ENCODE measurements at regions not wholly inside any gene's neighbourhood (a gene's known extent, or its start where the extent isn't known, plus 50 kb on each side); places are given as distances from the start of the nearest gene placed in this dataset.

DNA sequence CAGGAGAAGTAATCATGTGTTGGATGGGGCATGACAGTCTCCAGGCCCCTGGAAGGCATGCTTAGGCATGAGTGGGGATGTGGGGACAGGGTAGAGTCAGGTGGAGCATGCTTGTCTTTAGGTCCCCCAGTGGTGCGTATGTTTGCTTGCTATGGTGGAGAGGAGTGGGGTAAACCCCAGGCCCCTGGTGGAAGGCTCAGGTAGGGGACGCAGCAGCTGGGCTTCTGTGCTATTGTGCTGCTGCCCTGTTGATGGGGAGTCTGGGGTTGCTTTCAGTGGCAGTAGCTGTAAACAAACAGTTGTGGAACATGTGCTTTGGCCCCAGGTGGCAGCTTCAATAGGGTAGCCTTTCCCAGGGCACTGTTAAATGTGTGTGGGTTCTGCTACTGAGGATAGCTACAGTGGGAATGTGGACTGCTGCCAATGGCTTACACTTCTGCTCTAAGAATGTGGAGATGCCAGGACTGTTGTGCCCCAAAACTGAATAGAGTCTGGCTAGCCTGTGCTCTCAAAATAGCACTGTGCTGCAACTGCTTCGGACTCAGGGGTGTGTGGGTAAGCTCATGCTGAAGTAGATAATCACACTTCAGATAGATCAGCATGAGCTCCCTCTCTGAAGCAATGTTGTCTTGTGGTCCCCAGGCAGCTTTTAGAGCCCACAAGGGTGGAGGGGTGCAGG is 1257.3 kb downstream of the DIAPH3 start:
- no peak overlapping the region for H2BK5ac ChIP-seq (ENCODE audit: insufficient read length, low read length)
- no peak overlapping the region for H3K23ac ChIP-seq (ENCODE audit: insufficient read length, low read depth, low read length)
- TF ChIP-seq, protein P1, sequence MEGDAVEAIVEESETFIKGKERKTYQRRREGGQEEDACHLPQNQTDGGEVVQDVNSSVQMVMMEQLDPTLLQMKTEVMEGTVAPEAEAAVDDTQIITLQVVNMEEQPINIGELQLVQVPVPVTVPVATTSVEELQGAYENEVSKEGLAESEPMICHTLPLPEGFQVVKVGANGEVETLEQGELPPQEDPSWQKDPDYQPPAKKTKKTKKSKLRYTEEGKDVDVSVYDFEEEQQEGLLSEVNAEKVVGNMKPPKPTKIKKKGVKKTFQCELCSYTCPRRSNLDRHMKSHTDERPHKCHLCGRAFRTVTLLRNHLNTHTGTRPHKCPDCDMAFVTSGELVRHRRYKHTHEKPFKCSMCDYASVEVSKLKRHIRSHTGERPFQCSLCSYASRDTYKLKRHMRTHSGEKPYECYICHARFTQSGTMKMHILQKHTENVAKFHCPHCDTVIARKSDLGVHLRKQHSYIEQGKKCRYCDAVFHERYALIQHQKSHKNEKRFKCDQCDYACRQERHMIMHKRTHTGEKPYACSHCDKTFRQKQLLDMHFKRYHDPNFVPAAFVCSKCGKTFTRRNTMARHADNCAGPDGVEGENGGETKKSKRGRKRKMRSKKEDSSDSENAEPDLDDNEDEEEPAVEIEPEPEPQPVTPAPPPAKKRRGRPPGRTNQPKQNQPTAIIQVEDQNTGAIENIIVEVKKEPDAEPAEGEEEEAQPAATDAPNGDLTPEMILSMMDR (conservative IDR thresholded peaks at IDR 0.05), result no peak
- no peak overlapping the region for H2BK120ac ChIP-seq (ENCODE audit: low read depth, low read length, poor library complexity, severe bottlenecking)
- no peaks in the 10 kb centered on the region for H4K20me1 ChIP-seq (ENCODE audit: control insufficient read depth, insufficient read depth, insufficient read length)
- no peaks in the 10 kb centered on the region for H3K79me2 ChIP-seq (ENCODE audit: insufficient read depth, low read length)
- H4K91ac ChIP-seq (ENCODE audit: insufficient read length, low read depth, low read length), result no peak overlapping the region
- no peak overlapping the region for H3K9ac ChIP-seq (ENCODE audit: extremely low read depth, insufficient read length, low read length)
- no peak overlapping the region for H2BK12ac ChIP-seq (ENCODE audit: insufficient read length, low read depth, low read length)
- no peak overlapping the region for H3K18ac ChIP-seq (ENCODE audit: insufficient read length, low read depth, low read length)
- peak; percentile 31 for DNase-seq
- no peak overlapping the region for H3T11ph ChIP-seq (ENCODE audit: low read length)
- no peak overlapping the region for H4K8ac ChIP-seq (replicated peaks; ENCODE audit: insufficient read length, low read depth, low read length)
- no peaks in the 10 kb centered on the region for H3K4me1 ChIP-seq (ENCODE audit: insufficient read depth, low read length)
- Mint-ChIP-seq H3K9me3 (no peaks in the 10 kb centered on the region; a peak in 1 of 5 replicates), H3K27me3 (ENCODE audit: low read depth) (no peaks in the 10 kb centered on the region), H3K27ac (no peak overlapping the region; a peak in 1 of 7 replicates), H3K4me1 (no peaks in the 10 kb centered on the region), H3K36me3 (ENCODE audit: insufficient read depth in 1 of 3, low read depth in 3 of 3) (no peaks in the 10 kb centered on the region; a peak in 1 of 7 replicates), H3K4me3 (no peak overlapping the region)
- H3K27me3 ChIP-seq (ENCODE audit: insufficient read depth, low read length), result no peaks in the 10 kb centered on the region
- H2AFZ ChIP-seq (ENCODE audit: low read length), result no peak overlapping the region
- no peak overlapping the region for H2AK5ac ChIP-seq (ENCODE audit: insufficient read length, low read length)
- no peaks in the 10 kb centered on the region for H3K79me1 ChIP-seq (ENCODE audit: insufficient read depth, low read depth, low read length, poor library complexity, severe bottlenecking)
- WGBS (ENCODE audit: extremely low coverage, insufficient read length, low lambda C conversion rate), result no CpG with 5 or more reads among the region's 3 CpGs
- H3K23me2 ChIP-seq (ENCODE audit: insufficient read length, low read depth, low read length, poor library complexity, severe bottlenecking), result no peaks in the 10 kb centered on the region
- no peak overlapping the region for H3K4ac ChIP-seq (ENCODE audit: low read depth, low read length)
- H2BK15ac ChIP-seq (ENCODE audit: low read depth, low read length), result no peak overlapping the region
- no peak overlapping the region for H2BK20ac ChIP-seq (ENCODE audit: low read depth, low read length, poor library complexity, severe bottlenecking)
- no peaks in the 10 kb centered on the region for H3K9me3 ChIP-seq (ENCODE audit: control insufficient read depth, low read depth, low read length)
- H3K14ac ChIP-seq (ENCODE audit: insufficient read depth, low read length), result no peak overlapping the region
- no peak overlapping the region for H4K5ac ChIP-seq (ENCODE audit: insufficient read length, low read depth, low read length)
- H3K27ac ChIP-seq (ENCODE audit: insufficient read length, low read depth, low read length), result no peak overlapping the region
- no peak overlapping the region for H3K56ac ChIP-seq (ENCODE audit: insufficient read length, low read depth, low read length)
- no peak overlapping the region for H3K4me2 ChIP-seq (ENCODE audit: insufficient read depth, insufficient read length, low read length)
